GM21360 (cell line): ENCODE measurements at regions not wholly inside any gene's neighbourhood (a gene's known extent, or its start where the extent isn't known, plus 50 kb on each side); places are given as distances from the start of the nearest gene placed in this dataset.
"Not testable (repeated sequence)": the region's sequence is repeated elsewhere in the genome, so short reads cannot be mapped to it uniquely, and the experiment has no call there.

Experiments used
- ATAC-seq: cut with Tn5 transposase; IDR thresholded peaks from one replicate; pipeline ENCODE4 v1.9.1; 2021; ENCODE audit warnings: mild to moderate bottlenecking, moderate library complexity; ENCODE audit not compliant: unreplicated experiment

DNA sequence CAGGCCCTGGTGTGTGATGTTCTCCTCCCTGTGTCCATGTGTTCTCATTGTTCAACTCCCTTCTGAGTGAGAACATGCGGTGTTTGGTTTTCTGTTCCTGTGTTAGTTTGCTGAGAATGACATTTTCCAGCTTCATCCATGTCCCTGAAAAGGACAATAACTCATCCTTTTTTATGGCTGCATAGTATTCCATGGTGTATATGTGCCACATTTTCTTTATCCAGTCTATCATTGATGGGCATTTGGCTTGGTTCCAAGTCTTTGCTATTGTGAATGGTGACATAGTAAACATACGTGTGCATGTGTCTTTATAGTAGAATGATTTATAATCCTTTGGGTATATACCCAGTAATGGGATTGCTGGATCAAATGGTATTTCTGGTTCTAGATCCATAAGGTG, 964.6 kb upstream of the CITED2 start:
- ATAC-seq, result not testable (repeated sequence)

GRCh38 chr6:140321891-140322290, 947.4 kb upstream of the CITED2 start:
- no peak for ATAC-seq

- no peak for ATAC-seq
These were observed 945.9 kb upstream of the CITED2 start for GRCh38 chr6:140320081-140321080.

DNA sequence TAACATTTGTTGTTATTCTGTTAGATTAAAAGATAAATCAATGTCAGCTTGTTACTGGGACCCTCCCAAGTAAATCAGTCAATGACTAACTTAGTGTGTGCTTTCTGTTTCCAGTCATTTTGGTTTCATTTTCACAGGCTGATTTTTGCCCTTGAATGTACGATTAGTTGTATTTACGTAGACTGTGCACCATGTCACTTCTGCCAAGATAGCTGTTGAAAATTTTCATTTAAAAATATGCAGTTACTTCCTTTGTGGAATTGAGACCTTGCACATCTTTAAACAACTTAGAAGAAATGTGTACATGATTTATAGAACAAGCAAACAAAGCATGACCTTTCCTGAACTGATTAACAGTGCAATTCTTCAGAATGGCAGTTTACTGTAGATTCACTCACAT, 944.8 kb upstream of the CITED2 start:
- peak; percentile 68 for ATAC-seq

GRCh38 chr6:140318408-140318807, 944.0 kb upstream of the CITED2 start:
- ATAC-seq, result no peak

DNA sequence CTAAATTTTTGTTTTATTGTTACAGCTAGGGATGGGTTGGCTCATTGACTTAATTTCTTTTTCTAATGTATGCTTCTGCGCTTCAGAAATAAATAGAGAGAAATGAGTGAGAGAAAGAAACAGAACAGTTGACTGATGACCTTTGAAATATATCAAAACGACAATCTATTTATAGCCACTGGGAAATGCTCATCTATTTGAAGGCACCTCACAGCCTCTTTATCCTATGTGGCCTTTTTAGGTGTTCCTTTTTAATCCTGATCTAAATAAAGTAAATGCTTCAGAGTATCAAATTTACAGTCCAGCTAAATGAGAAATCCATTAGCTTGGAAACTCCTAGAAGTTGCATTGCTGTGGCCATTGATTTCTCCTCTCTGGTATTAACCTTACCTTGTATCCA, 943.5 kb upstream of the CITED2 start:
- ATAC-seq, result no peak

GRCh38 chr6:140316966-140317365, 942.5 kb upstream of the CITED2 start:
- ATAC-seq, result no peak

DNA sequence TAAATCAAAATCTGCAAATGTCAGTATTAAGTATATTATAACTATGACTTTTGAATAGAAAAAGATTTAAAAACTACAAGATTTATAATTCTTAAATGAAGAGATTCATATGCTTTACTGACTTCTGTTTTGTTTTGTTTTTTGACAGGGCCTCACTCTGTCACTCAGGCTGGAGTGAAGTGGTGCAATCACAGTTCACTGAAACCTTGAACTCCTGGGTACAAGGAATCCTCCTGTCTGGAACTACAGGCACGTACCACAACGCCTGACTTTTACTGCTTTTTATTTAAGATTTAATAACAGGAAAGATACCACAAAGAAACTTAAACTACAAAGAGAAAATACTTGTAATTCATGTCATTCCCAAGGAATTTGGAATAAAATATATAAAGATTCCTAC, 940.2 kb upstream of the CITED2 start:
- ATAC-seq, result no peak

DNA sequence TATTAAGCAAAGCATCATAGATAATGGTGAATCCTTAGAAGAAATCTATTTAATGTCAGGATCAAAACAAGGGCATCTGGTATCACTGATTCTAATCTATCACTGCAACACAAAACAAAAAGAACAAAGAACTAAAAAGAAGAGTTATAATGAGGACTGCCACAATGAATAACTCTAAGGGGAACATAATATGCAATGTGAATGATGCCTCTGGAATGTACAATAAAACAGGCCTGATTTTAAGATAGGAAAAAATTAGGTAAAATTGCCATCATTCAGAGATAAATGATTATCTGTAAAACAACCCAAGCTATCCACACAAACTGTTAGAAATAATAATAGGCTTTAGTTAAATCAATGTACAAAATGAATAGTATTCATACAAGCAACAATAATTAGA, 936.7 kb upstream of the CITED2 start:
- ATAC-seq, result no peak

GRCh38 chr6:140303218-140303949, 928.9 kb upstream of the CITED2 start:
- no peak for ATAC-seq

DNA sequence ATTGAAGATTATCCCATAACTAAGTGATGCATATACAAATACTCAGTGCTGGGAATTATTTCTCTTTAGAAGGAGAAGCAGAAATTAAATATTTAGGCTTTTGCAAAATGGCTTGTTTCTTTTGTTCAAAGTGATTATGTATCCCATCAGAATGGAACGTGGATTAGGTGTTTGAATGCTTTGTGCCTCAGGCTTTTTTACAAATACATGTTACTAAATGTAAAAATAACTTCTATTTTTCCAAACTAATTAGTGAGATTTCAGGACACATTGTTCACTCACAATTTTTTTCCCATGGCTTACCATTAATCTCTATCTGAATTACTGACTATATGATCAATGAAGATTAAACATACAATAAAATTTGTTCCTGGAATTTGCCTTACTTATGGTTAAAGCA, 925.9 kb upstream of the CITED2 start:
- ATAC-seq, result no peak

DNA sequence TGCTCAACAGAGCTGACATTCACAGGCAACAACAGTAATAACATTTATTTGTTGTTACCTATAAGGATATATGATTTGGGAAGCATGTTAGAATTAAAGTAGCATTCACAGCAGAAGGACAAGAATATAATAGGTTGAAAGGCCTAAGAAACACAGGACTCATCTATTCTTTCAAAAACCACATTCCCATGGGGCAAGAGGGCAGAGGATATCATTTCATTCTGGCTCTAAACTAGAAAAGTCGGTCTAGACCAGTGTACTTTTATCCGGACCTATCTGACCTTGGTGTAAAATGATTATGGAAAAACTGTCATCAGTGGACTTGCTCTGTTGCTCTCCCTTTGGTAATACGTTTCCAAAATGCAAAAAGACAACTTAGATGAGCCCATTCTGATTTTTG, 914.7 kb upstream of the CITED2 start:
- ATAC-seq, result no peak

GRCh38 chr6:140285998-140286690, 911.7 kb upstream of the CITED2 start:
- no peak for ATAC-seq

- ATAC-seq, result no peak
These were observed 911.0 kb upstream of the CITED2 start for GRCh38 chr6:140285471-140285870.

- ATAC-seq, result no peak
These were observed 910.4 kb upstream of the CITED2 start for GRCh38 chr6:140284871-140285270.

DNA sequence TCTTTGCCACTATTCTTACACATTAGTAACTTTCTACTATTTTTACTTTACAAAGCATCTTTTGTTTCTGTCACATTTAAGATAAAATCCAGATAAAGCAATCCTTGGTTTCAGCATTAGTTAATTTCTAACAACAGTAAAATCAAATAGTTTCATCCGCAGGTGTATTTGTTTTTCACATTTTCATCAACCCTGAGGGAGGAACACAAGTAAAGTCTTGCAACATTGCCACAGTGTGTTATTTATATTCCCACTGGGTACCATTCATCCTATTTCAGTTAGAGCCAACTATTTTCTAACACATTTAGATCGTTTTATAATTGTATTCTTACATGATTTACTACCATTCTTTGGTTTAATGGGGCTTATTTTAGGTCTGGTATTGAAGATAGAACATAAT, 908.7 kb upstream of the CITED2 start:
- ATAC-seq, result no peak

GRCh38 chr6:140281767-140282166, 907.3 kb upstream of the CITED2 start:
- ATAC-seq, result no peak

GRCh38 chr6:140281236-140281635, 906.8 kb upstream of the CITED2 start:
- ATAC-seq, result no peak

- ATAC-seq, result no peak
These were observed 902.3 kb upstream of the CITED2 start for GRCh38 chr6:140276719-140277118.

DNA sequence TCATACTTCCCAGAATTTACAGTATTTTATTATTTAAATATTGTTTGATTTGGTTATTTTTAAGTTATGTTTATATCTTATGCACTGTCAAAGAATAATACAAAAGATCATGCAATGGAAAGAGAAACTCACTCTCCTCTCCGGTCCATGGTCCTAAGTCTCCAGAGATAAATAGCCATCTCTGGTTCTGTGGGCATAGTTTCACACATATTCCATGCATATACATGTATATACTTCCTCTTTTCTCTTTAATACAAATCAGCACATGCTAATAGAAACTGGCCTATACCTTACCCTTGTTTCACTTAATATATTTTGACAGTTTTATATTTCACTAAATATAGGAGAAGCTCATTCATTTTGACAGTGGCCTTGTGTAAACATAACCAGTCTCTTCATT, 901.7 kb upstream of the CITED2 start:
- ATAC-seq, result no peak

DNA sequence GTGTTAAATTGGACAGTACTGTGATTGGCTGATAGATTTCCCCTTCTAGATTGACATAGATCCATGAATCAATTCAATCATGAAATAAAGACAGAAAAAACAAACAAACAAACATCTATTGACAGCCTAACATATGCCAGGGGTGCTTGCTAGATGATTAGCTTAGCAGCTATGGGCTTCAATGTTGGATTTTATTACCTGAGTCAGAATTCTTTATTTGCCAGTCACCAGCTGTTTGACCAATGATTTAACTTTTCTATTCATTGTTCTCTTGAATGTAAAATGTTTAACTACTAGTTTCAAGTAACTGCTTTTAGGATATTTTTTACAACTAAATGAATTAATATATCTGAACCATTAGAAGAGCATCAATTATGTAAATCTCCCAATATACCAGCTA, 901.3 kb upstream of the CITED2 start:
- no peak for ATAC-seq
